Right forelimb (tissue), 1 donor: ENCODE measurements at regions not wholly inside any gene's neighbourhood (a gene's known extent, or its start where the extent isn't known, plus 50 kb on each side); places are given as distances from the start of the nearest gene placed in this dataset.

Experiments used
- DNase-seq: peaks from one replicate; pipeline ENCODE4 v3.0.0-alpha.2; 2018

- no peak for DNase-seq
Observed at GRCh38 chr6:12221856-12222255, 68.3 kb upstream of the EDN1 start.

GRCh38 chr6:12222405-12223366 is 67.5 kb upstream of the EDN1 start:
- DNase-seq: no peak

DNA sequence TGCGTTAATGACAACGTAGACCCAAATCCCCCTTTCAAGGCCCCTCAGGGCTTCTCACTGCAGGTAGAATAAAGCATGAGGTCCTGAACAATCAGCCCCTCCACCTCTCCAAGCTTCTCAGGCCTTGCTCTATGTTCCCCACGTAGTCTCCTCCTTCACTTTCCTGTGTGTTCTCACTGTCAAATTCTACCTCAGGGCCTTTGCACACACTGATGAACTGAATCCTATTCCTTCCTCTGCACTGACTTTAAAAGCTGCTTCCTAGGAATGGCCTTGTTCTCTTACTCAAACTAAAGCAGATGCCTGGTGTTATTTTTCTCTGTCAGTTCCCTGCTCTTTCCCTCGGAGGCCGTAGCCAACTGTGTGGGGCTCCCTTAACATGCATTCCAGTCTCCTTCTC is 66.8 kb upstream of the EDN1 start:
- DNase-seq: no peak

- no peak for DNase-seq
Observed at GRCh38 chr6:12224251-12224650, 65.9 kb upstream of the EDN1 start.

DNA sequence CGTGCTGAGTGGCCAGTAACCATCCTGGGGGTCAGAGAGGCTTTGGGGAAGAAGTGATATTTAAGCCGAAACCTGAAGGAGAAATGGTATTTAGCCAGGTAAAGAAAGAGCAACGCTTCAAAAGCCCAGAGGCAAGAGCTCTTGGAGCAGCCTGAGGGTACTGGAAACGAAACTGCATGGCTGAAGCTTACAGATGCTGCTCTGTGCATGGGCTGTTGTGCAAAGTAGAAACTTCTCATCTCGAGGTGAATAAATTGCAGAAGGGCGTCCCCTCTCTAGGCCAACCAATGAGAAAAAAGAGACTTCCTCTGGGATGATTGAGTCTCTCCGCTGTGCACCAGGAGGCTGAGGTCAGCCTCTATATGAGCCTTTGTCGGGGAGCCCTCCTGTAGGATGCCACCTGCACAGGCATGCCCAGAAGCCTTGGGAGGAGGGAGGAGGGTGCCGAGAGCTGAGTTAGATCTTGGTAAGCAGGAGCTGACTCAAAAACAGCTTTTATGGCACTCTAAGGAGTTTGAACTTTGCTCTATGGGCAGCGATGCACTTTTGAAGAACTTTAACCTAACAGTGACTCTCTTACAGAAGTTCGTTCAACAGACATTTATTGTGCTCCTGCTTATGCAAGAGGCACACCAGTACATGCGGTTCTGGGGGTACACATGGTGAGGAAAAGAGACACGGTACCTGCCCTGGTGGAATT is 61.6 kb upstream of the EDN1 start:
- DNase-seq: no peak

- no peak for DNase-seq
Observed at GRCh38 chr6:12229332-12229731, 60.8 kb upstream of the EDN1 start.

- no peak for DNase-seq
Observed at GRCh38 chr6:12230523-12230922, 59.6 kb upstream of the EDN1 start.

DNA sequence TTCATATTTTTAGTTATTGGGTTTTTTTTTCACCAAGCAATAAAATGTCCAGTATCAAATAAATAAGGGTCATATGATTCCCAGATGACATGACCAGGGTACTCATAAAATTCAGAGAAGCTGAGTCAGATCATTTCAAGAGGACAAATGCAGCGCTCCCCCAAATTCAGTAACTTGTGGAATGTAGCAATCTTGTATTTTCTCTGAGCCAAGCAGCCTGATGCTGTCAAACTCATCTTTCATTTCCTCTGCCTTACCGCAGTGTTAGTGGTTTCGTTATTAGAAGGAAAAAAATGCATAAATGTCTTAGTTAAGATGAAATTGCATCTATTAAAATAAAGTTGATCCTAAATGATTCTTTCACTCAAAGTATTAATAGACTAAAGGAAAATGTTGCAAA is 57.8 kb upstream of the EDN1 start:
- no peak for DNase-seq

- DNase-seq: no peak
Observed at GRCh38 chr6:12232821-12233220, 57.3 kb upstream of the EDN1 start.

DNA sequence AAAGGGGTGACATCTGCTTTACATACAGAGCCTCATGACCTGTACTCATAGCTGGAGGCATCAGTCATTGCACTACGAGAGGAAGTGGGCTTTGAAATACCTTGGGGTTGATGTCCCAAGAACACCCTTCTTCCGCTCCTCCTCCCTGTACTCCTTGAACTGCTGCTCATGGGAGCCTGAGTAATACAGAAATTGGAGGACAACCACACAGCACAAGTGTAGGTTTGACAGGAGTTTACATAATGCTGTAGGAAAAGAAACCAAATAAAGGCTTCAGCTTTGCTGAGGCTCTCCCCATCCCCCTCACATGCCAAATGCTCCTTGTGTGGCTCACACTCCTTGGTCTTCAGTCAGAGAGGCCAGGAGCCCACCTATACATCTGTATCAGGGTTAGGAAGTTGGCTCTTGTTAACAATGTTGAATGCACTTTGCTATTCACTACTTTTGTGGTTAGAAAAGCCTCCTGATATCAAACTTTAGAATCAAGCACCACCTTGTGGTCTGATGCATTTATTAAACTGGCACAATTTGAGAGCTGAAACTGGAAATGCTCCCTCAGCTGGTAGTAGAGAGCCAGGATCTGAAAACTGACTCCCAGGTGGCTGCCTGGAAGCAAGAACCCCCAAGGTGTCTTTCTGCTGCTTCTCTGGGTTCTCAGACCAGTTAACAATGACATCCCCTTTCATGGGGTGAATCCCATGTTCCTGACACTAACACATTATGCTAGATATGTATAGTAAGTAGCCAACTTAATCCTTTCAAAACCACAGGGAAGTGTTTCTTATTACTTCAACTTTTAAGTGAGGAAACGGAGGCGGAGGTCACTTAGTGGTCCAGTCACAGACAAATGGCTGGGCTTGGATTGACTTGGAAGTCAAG is 56.2 kb upstream of the EDN1 start:
- peak; percentile 56 for DNase-seq

- DNase-seq: no peak
Observed at GRCh38 chr6:12235341-12235740, 54.8 kb upstream of the EDN1 start.

GRCh38 chr6:12238219-12238618 is 51.9 kb upstream of the EDN1 start:
- no peak for DNase-seq
